Motor neuron (in vitro differentiated cells): ENCODE measurements at regions not wholly inside any gene's neighbourhood (a gene's known extent, or its start where the extent isn't known, plus 50 kb on each side); places are given as distances from the start of the nearest gene placed in this dataset.
A peak's percentile ranks its signal among the peaks of the same experiment; 100 is the strongest.
"Not testable (repeated sequence)": the region's sequence is repeated elsewhere in the genome, so short reads cannot be mapped to it uniquely, and the experiment has no call there.

ENCODE experiments used
- ATAC-seq, 8 experiments: fragments of 200-7000 bp; cut with Tn5 transposase; replicated peaks in 6 of 8; 2 replicates each; pipeline ENCODE4 v1.8.0; 2021; ENCODE audit warnings: mild to moderate bottlenecking in 8 of 8, moderate library complexity in 8 of 8
- H3K27ac ChIP-seq, 2 donors: fragments of 250-450 bp; sonication (Bioruptor Pico); 2 replicates each; pipeline ENCODE4 v1.9.0; 2021; ENCODE audit warnings: antibody characterized with exemption in 2 of 2, mild to moderate bottlenecking in 2 of 2, moderate library complexity in 1 of 2
- H3K4me1 ChIP-seq, 2 donors: fragments of 250-450 bp; sonication (Bioruptor Pico); replicated peaks in 1 of 2; 2 replicates each; pipeline ENCODE4 v1.6.1; 2021; ENCODE audit warnings: antibody characterized with exemption in 2 of 2, mild to moderate bottlenecking in 2 of 2, moderate library complexity in 1 of 2
- H3K4me3 ChIP-seq, 5 donors: fragments of 250-450 bp; sonication (Bioruptor Pico); 2 replicates each; pipeline ENCODE4 v1.9.0; 2021; ENCODE audit warnings: antibody characterized with exemption in 5 of 5, mild to moderate bottlenecking in 5 of 5, moderate library complexity in 4 of 5
- WGBS, 10 experiments: fragments of 450-650 bp; shearing (Covaris generic); methylation state at CpG; one replicate each; pipeline ENCODE4 v1.0.0; 2022; 5-methylcytosine and 5-hydroxymethylcytosine counted together
- in situ Hi-C, 9 experiments: fragments of 400-800 bp; cut with MboI; loops; one replicate each; pipeline ENCODE4 v1.15.0; 2021; ENCODE audit warnings: low sequenced_read_pairs in 9 of 9, low pct_unique_long_range_greater_than_20kb in 2 of 9; ENCODE audit not compliant: unreplicated experiment in 9 of 9

DNA sequence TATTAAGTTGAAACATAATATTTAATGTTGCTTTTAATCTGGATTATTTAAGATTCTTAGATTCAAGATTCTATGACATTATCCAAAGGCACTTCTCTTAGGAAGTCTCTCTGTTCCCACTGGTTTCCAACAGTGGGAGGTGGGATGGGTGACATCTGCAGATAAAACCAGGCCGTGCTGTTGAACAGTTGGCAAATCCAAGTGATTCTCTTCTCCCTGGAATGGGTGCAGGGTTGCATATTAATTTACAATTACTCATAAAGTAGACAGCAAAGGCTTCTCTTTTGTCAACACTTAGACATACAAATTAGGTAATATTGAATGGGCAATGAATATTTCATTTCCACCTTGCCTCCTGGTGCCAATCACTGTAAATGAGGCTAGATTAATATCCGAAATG is 233.7 kb upstream of the IL12B start:
- in situ Hi-C loops: no loop called here
- Histone ChIP-seq H3K27ac (no peak overlapping the region), H3K4me3 (no peak overlapping the region), H3K4me1 (peaks cover 0 to 4% of the 10 kb centered on the region in 2 donors)
- WGBS, 10 experiments: 13 to 95% (median 77%) methylated on average over 1 to 2 of the region's 2 CpGs; no CpG with 5 or more reads in 2 of the 10 experiments
- ATAC-seq: no peak

GRCh38 chr5:159566832-159567231 is 236.5 kb upstream of the IL12B start:
- WGBS, 10 experiments: 0 to 75% (median 60%) methylated on average over 1 to 2 of the region's 2 CpGs; no CpG with 5 or more reads in 1 of the 10 experiments
- in situ Hi-C loops: no loop called here

GRCh38 chr5:159567461-159567860 is 237.2 kb upstream of the IL12B start:
- WGBS, 10 experiments: 0 to 100% (median 69%) methylated on average over 1 of the region's 1 CpG; no CpG with 5 or more reads in 4 of the 10 experiments
- no peak for ATAC-seq
- Histone ChIP-seq H3K4me1 (no peaks in the 10 kb centered on the region), H3K4me3 (no peak overlapping the region), H3K27ac (no peak overlapping the region)
- in situ Hi-C loops: no loop called here

More at GRCh38 chr5:159566832-159567231, 236.5 kb upstream of the IL12B start:
- ATAC-seq: peak in 1 of 8 experiments; percentile 61
- Histone ChIP-seq H3K4me1 (no peaks in the 10 kb centered on the region), H3K4me3 (no peak overlapping the region), H3K27ac (no peak overlapping the region)

- no peak overlapping the region for H3K4me3 ChIP-seq
- in situ Hi-C loops: no loop called here
- no peak overlapping the region for H3K27ac ChIP-seq
- WGBS, 10 experiments: 86 to 100% (median 100%) methylated on average over 1 of the region's 1 CpG; no CpG with 5 or more reads in 7 of the 10 experiments
- H3K4me1 ChIP-seq: no peaks in the 10 kb centered on the region
- peak in 1 of 8 experiments; percentile 69 for ATAC-seq
These were observed 241.4 kb upstream of the IL12B start for GRCh38 chr5:159571501-159572244.

DNA sequence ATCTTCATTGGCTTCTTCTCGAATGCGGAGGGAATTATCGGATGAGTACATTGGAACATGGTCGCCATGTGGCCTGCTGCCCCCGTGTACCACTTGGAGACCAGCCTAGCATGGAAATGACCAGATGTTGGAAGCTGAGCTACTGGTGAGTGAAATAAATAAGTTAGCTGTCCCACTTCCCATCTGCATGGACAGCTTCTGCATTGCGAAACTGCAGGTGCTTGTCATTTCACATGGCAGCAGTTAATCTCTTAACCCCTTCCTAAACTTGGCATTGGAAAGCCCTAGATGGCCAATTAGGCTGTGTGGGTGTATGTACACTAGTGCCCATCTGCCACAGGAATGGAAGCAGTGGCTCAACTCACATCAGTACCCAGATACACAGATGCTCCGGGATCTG is 246.6 kb upstream of the IL12B start:
- H3K4me1 ChIP-seq: no peaks in the 10 kb centered on the region
- in situ Hi-C loops: no loop called here
- H3K4me3 ChIP-seq: no peak overlapping the region
- WGBS, 10 experiments: 17 to 100% (median 92%) methylated on average over 1 to 7 of the region's 7 CpGs; no CpG with 5 or more reads in 2 of the 10 experiments
- no peak overlapping the region for H3K27ac ChIP-seq
- no peak for ATAC-seq

GRCh38 chr5:159581502-159582249 is 251.4 kb upstream of the IL12B start:
- H3K4me3 ChIP-seq: no peak overlapping the region
- in situ Hi-C loops: no loop called here
- ATAC-seq: peak in 6 of 8 experiments; percentile 26 to 97 (median 52)
- H3K4me1 ChIP-seq: no peaks in the 10 kb centered on the region
- no peak overlapping the region for H3K27ac ChIP-seq
- WGBS, 10 experiments: 8 to 68% (median 34%) methylated on average over 1 to 5 of the region's 7 CpGs; no CpG with 5 or more reads in 2 of the 10 experiments

DNA sequence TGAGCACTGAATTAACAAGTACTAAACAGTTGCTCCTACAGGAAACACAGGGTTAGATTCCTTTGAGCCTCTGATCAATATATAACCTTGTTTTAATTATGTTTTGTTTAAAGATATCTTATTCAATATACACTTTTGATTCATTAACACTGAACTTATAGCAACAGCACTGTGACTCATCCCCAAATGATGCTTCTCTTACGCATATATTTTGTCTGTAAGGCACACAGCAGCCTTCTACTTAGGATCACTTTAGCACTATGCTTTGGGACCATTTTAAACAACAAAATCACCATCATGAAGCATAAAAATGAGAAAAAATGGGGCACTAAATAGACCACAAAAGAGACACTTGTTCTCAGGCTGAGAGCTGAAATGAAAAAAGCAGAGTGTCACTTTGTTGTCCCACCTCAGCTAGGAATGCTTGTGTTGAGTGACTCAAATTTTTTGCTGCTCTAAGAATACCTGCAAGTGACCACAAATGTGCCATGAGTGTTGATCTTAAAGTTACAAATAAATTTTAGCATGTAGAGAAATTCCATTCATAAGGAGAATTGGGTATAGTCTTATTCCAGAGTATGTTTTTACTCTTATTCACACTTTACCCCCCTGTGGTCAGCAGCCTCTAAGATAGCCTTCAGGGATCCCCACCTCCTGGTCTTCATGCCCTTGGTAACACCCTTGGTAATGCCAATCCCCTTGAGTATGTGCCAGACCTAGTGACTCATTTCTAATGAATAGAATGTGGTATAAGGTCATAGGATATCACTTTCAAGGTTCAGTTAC is 252.7 kb upstream of the IL12B start:
- WGBS, 10 experiments: 70 to 100% (median 100%) methylated on average over 1 of the region's 1 CpG; no CpG with 5 or more reads in 3 of the 10 experiments
- Histone ChIP-seq H3K27ac (no peak overlapping the region), H3K4me3 (no peak overlapping the region), H3K4me1 (no peaks in the 10 kb centered on the region)
- ATAC-seq: peak in 1 of 8 experiments; percentile 11
- in situ Hi-C loops: no loop called here

DNA sequence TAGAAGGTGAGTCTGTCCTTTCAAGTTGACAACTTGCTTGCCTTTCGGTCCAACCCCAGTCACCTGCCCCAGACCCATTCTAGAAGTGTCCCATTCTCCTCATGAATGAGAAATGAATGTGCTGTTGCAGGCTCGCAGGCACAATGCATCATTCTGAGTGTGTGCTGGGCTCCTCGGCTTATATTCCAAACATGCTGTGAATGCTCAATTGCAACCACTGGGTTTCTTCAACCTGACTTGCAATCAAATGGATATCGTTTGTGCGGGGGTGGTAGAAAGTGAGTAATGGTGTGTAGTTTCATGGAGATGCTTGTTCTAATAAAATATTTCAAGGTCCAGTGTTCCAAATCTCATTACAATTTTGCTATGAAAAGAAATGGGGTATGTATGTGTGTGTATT is 256.6 kb upstream of the IL12B start:
- H3K4me3 ChIP-seq: no peak overlapping the region
- WGBS, 10 experiments: 60 to 92% (median 68%) methylated on average over 1 to 5 of the region's 5 CpGs; no CpG with 5 or more reads in 4 of the 10 experiments
- no peak overlapping the region for H3K27ac ChIP-seq
- H3K4me1 ChIP-seq: no peaks in the 10 kb centered on the region
- peak in 1 of 8 experiments; percentile 29 for ATAC-seq
- in situ Hi-C loops: no loop called here

DNA sequence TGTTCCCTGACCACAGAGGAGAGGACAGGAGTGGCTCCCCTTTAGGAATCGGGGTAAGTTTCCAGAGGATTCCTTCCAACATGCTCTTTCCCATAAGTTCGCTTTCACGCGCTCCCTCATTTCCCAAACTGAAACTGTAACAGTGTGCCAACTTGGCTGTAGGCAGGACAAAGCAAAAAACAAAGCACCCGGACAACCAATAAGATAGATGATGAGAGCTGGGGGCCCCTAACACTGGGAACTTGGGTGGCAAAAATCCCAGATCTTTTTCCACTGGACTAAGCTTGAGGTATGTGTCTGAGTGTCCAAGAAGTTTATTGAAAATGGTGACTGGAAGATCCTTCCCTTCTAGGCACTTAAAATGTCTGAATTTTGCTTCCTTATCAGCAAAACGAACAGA is 258.7 kb upstream of the IL12B start:
- in situ Hi-C loops: no loop called here
- Histone ChIP-seq H3K27ac (no peak overlapping the region), H3K4me1 (no peaks in the 10 kb centered on the region), H3K4me3 (no peak overlapping the region)
- WGBS, 10 experiments: 0 to 87% (median 81%) methylated on average over 1 to 6 of the region's 6 CpGs; no CpG with 5 or more reads in 1 of the 10 experiments
- no peak for ATAC-seq

GRCh38 chr5:159593518-159594073 is 263.3 kb upstream of the IL12B start:
- in situ Hi-C loops: no loop called here
- Histone ChIP-seq H3K4me1 (no peaks in the 10 kb centered on the region), H3K27ac (no peak overlapping the region), H3K4me3 (no peak overlapping the region)
- ATAC-seq: no peak
- 0 to 83% (median 46%) methylated on average over 1 of the region's 1 CpG; no CpG with 5 or more reads in 4 of the 10 experiments for WGBS, 10 experiments

GRCh38 chr5:159595561-159595960 is 265.3 kb upstream of the IL12B start:
- 63 to 100% (median 83%) methylated on average over 1 to 3 of the region's 3 CpGs; no CpG with 5 or more reads in 6 of the 10 experiments for WGBS, 10 experiments
- ATAC-seq, H3K4me3 ChIP-seq, H3K4me1 ChIP-seq, H3K27ac ChIP-seq, in situ Hi-C loops: not testable (repeated sequence)

GRCh38 chr5:159601216-159601615 is 270.9 kb upstream of the IL12B start:
- 0 to 100% (median 31%) methylated on average over 1 of the region's 1 CpG for WGBS, 10 experiments
- H3K4me1 ChIP-seq: no peaks in the 10 kb centered on the region
- no peak overlapping the region for H3K4me3 ChIP-seq
- no peak overlapping the region for H3K27ac ChIP-seq
- ATAC-seq: peak in 2 of 8 experiments; percentile 90 to 93
- in situ Hi-C loops: no loop called here
